Transverse colon (tissue), 4 donors: ENCODE measurements at regions not wholly inside any gene's neighbourhood (a gene's known extent, or its start where the extent isn't known, plus 50 kb on each side); places are given as distances from the start of the nearest gene placed in this dataset.

Experiments
- EP300 ChIP-seq: sonication (generic); formaldehyde crosslinking; IDR thresholded peaks from one replicate; pipeline ENCODE4 v1.6.1; 2017; ENCODE audit warnings: antibody characterized with exemption, low read depth
- POLR2A ChIP-seq: fragments of 450-650 bp; IDR thresholded peaks from one replicate; pipeline ENCODE4 v1.6.1; 2016; ENCODE audit warnings: antibody characterized with exemption, mild to moderate bottlenecking, moderate library complexity
- POLR2AphosphoS5 ChIP-seq, 3 donors: sonication (generic); formaldehyde crosslinking; IDR thresholded peaks; one replicate each; pipeline ENCODE4 v1.6.1; 2016; ENCODE audit warnings: antibody characterized with exemption in 3 of 3
- TF ChIP-seq, protein P1 (sequence below), 5 experiments: fragments of 200-600 bp in 3 of 5; fragments of 450-650 bp in 2 of 5; sonication (generic) in 3 of 5; IDR thresholded peaks; 1 replicate in 2 of 5; 2 replicates in 3 of 5; pipeline ENCODE4 v1.5.1; 2016 to 2017; ENCODE audit warnings: antibody characterized with exemption in 5 of 5, inconsistent platforms in 3 of 5, mild to moderate bottlenecking in 2 of 5, moderate library complexity in 1 of 5

- TF ChIP-seq, protein P1, sequence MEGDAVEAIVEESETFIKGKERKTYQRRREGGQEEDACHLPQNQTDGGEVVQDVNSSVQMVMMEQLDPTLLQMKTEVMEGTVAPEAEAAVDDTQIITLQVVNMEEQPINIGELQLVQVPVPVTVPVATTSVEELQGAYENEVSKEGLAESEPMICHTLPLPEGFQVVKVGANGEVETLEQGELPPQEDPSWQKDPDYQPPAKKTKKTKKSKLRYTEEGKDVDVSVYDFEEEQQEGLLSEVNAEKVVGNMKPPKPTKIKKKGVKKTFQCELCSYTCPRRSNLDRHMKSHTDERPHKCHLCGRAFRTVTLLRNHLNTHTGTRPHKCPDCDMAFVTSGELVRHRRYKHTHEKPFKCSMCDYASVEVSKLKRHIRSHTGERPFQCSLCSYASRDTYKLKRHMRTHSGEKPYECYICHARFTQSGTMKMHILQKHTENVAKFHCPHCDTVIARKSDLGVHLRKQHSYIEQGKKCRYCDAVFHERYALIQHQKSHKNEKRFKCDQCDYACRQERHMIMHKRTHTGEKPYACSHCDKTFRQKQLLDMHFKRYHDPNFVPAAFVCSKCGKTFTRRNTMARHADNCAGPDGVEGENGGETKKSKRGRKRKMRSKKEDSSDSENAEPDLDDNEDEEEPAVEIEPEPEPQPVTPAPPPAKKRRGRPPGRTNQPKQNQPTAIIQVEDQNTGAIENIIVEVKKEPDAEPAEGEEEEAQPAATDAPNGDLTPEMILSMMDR (IDR thresholded peaks at IDR 0.05) = no peak
- no peak for TF ChIP-seq POLR2AphosphoS5 (IDR thresholded peaks at IDR 0.05)
- TF ChIP-seq POLR2A = no peak
- TF ChIP-seq EP300 = no peak
Measured at GRCh38 chr4:156408749-156409148, 455.1 kb upstream of the CTSO start.
